ENCODE measurements at regions not wholly inside any gene's neighbourhood (a gene's known extent, or its start where the extent isn't known, plus 50 kb on each side); places are given as distances from the start of the nearest gene placed in this dataset.

DNA sequence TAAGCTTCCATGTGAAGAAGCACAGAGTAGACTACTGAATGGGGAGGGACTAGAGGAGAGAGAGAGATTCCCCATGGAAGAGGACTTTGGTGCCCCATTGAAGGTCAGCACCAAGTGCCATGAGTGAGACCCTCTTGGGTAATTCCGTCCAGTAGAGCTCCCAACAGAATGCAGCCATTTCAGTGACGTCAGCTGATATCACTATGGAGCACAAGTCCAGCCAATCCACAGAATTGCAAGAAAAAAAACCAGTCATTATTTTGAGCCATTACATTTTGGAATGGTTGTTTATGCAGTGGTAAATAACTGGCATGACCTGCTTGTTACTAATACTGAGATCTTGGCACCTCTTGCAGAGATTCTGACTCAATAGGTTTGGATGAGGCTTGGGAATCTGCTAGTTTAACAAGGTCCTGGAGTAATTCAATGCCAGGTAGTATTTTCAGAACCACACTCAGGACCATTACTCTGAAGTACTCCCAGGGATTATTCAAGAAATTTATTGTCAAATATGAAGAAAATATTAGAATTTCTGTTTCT, 52.6 kb upstream of the SP8 start:
- no peak for TF ChIP-seq POLR2A (IDR thresholded peaks at IDR 0.05)
- TF ChIP-seq, protein P1, sequence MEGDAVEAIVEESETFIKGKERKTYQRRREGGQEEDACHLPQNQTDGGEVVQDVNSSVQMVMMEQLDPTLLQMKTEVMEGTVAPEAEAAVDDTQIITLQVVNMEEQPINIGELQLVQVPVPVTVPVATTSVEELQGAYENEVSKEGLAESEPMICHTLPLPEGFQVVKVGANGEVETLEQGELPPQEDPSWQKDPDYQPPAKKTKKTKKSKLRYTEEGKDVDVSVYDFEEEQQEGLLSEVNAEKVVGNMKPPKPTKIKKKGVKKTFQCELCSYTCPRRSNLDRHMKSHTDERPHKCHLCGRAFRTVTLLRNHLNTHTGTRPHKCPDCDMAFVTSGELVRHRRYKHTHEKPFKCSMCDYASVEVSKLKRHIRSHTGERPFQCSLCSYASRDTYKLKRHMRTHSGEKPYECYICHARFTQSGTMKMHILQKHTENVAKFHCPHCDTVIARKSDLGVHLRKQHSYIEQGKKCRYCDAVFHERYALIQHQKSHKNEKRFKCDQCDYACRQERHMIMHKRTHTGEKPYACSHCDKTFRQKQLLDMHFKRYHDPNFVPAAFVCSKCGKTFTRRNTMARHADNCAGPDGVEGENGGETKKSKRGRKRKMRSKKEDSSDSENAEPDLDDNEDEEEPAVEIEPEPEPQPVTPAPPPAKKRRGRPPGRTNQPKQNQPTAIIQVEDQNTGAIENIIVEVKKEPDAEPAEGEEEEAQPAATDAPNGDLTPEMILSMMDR (IDR thresholded peaks at IDR 0.05): no peak
- WGBS, 2 donors: 80 to 81% methylated on average over 2 of the region's 2 CpGs
- no peak overlapping the region for H3K4me3 ChIP-seq (ENCODE audit: low read depth, poor library complexity, severe bottlenecking)
- intact Hi-C loops (cut with DNase I; ENCODE audit: low total_unique reads): no loop called here
- no peak for DNase-seq (ENCODE audit: low spot score in 2 of 2)

DNA sequence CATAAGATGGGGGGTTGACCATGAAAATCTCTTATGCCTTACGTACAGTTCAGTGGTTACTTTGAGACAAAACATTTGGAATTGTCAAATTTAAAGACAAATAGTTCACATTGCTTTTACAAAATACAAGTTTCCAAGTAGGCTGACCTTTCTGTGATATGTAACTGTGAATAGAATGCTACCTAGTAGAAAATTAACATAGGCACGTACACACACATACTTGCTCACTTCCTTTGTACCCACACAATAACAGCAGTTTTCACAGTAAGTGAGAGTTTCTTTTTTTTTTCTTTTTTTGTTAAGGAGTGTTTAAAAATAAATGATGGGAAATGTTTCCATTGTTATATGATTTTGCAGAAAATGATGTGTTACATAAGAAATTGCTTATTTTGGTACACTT, 53.3 kb upstream of the SP8 start:
- intact Hi-C loops (cut with DNase I; ENCODE audit: low total_unique reads): no loop called here
- 72 to 80% methylated on average over 2 of the region's 2 CpGs for WGBS, 2 donors
- TF ChIP-seq, protein P1 (IDR thresholded peaks at IDR 0.05): no peak
- no peak for TF ChIP-seq POLR2A (IDR thresholded peaks at IDR 0.05)
- DNase-seq (ENCODE audit: low spot score in 2 of 2): no peak
- no peak overlapping the region for H3K4me3 ChIP-seq (ENCODE audit: low read depth, poor library complexity, severe bottlenecking)

DNA sequence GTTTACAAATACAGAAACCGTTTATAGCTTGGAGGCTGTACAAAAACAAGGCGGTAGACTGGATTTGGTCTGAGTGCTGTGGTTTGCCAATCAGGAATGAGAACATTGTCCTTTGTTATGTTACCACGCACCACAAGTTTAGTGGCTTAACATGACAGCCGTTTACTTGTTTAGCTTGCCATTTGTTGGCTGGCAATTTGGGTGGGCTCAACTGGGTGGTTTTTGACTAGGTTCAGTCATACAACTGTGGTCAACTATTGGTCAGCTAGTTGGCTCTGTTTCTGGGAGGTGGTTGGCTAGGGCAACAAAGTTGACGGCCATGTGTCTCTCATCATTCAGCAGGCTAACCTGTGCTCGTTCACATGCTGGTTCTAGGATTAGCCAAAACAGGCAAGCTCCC, 60.1 kb upstream of the SP8 start:
- WGBS, 2 donors: 83 to 85% methylated on average over 6 of the region's 6 CpGs
- intact Hi-C loops (cut with DNase I; ENCODE audit: low total_unique reads): no loop called here

DNA sequence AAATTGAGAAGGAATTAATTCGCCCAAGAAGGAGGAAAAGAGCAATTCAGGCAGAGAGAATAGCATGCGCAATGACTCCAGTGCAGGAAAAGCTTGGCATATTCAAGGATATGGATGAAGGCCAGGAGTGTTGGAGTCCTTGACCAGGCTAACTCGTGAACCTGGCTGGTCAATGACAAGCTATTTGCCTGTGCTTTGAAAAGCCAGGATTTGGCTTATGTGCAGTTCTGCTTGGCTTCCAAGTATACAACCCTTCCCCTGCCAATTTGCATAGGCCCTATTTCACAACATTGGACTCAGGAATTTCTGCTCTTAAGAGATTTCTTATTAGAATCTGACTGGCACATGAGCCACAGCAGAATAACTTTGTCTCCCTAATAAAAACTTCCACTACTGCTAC, 72.3 kb upstream of the SP8 start:
- TF ChIP-seq, protein P1 (IDR thresholded peaks at IDR 0.05): no peak
- no peak for TF ChIP-seq POLR2A (IDR thresholded peaks at IDR 0.05)
- DNase-seq (ENCODE audit: low spot score in 2 of 2): no peak
- intact Hi-C loops (cut with DNase I; ENCODE audit: low total_unique reads): no loop called here
- WGBS, 2 donors: 68 to 80% methylated on average over 3 of the region's 3 CpGs
- no peak overlapping the region for H3K4me3 ChIP-seq (ENCODE audit: low read depth, poor library complexity, severe bottlenecking)

More for the DNA sequence above, 60.1 kb upstream of the SP8 start:
- DNase-seq (ENCODE audit: low spot score in 2 of 2): no peak
- no peak overlapping the region for H3K4me3 ChIP-seq (ENCODE audit: low read depth, poor library complexity, severe bottlenecking)
- TF ChIP-seq POLR2A (IDR thresholded peaks at IDR 0.05): no peak
- TF ChIP-seq, protein P1 (IDR thresholded peaks at IDR 0.05): no peak

DNA sequence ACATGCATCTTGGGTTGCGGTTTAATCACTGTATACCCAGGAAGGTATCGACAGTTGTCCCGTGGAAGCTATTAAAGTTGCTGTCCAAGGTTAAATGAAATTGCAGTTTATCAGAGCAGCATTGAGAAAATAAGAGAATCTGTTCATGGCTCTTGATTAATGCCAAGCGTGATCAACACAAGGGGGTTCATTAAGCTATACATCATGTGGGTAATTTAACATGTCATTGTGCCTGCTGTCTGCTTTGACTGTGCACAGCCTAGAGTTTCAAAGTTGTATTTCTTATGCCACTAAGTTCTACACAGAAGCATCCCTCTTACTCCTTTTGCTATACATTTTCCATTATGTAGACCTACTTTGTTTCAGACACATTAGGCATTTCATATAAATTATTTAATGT, 74.8 kb upstream of the SP8 start:
- TF ChIP-seq, protein P1 (IDR thresholded peaks at IDR 0.05): no peak
- no peak for TF ChIP-seq POLR2A (IDR thresholded peaks at IDR 0.05)
- H3K4me3 ChIP-seq (ENCODE audit: low read depth, poor library complexity, severe bottlenecking): no peak overlapping the region
- intact Hi-C loops (cut with DNase I; ENCODE audit: low total_unique reads): no loop called here
- no peak for DNase-seq (ENCODE audit: low spot score in 2 of 2)
- 73 to 74% methylated on average over 4 of the region's 4 CpGs for WGBS, 2 donors

DNA sequence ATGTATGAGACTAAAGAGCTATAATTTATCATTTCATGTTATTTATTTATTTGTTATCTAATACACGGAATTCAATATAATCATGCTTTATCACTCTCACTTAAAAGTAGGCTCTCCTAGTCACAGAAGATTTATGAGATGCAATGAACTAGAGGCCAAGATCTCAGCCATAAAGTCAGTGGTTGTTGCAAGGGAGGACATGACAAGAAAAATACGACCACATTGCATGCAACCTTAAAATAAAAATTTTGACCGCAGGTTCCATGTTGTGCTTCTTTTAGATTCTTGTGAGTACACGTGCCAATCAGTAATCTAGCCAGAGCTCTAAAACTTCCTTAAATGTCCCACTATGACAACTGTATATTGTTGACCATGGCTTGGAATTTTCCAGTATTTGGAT, 75.9 kb upstream of the SP8 start:
- intact Hi-C loops (cut with DNase I; ENCODE audit: low total_unique reads): no loop called here

More for the DNA sequence above, 75.9 kb upstream of the SP8 start:
- DNase-seq (ENCODE audit: low spot score in 2 of 2): no peak
- H3K4me3 ChIP-seq (ENCODE audit: low read depth, poor library complexity, severe bottlenecking): no peak overlapping the region
- 66 to 70% methylated on average over 4 of the region's 4 CpGs for WGBS, 2 donors
- TF ChIP-seq, protein P1 (IDR thresholded peaks at IDR 0.05): no peak
- TF ChIP-seq POLR2A (IDR thresholded peaks at IDR 0.05): no peak

All from lower leg skin (tissue), 4 donors.